C4-2B (cell line): ENCODE measurements at regions not wholly inside any gene's neighbourhood (a gene's known extent, or its start where the extent isn't known, plus 50 kb on each side); places are given as distances from the start of the nearest gene placed in this dataset.

Source experiments
- H3K27ac ChIP-seq: fragments of 450-650 bp; 2 replicates; pipeline ENCODE4 v1.5.1; 2017
- CTCF ChIP-seq: fragments of 450-650 bp; conservative IDR thresholded peaks from 2 replicates; pipeline ENCODE4 v1.5.1; 2017; ENCODE audit warnings: mild to moderate bottlenecking
- ZFX ChIP-seq: fragments of 450-650 bp; IDR thresholded peaks from 2 replicates; pipeline ENCODE4 v1.6.1; 2017

DNA sequence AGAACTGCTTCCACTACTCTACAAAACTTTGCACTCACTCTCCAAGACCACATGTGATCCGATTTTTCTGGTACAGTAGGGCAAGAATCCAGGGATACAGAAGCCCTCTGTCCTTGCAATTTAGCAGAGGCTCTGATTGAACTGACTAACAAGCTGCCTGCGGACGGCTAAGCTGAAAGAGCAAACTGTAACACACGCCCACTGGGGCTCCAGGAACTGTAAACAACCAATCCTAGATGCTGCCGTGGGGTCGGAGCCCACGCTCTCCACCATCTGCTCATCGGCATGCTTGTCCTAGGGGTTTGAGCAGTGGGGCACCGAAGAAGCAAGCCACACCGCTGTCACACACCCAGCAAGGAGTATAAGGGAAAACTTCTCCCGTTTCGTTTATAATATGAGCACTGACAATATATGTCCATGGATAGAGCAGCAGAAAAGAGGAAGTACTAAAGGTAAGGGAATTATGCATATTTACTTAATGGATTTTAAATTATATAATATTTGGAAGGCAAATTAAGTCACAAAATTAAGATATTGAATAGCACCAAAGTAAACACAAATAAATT is 634.4 kb upstream of the POT1 start:
- H3K27ac ChIP-seq: no peak overlapping the region
- TF ChIP-seq CTCF: no peak
- no peak for TF ChIP-seq ZFX

DNA sequence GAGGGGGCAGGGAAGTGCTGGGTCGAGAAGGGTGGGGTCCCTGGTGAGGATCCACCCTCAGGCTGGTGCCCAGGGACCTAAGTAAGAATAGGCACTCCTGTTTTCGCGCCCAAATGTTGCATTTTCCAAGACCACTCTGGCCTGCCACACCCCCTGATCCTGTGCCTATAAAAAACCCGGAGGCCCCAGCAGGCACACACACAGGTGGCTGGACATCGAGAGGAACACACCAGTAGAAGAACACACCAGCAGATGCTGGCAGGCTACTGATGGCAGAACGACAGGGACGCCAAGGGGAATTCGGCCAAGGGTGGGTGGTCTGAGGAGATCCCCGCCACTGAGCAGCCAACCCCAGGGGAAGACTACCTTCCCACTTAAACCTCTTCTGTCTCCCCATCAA is 633.9 kb upstream of the POT1 start:
- H3K27ac ChIP-seq: no peak overlapping the region
- TF ChIP-seq ZFX: no peak
- peak; percentile 11; the same call in 1 of the 2 replicates for TF ChIP-seq CTCF

DNA sequence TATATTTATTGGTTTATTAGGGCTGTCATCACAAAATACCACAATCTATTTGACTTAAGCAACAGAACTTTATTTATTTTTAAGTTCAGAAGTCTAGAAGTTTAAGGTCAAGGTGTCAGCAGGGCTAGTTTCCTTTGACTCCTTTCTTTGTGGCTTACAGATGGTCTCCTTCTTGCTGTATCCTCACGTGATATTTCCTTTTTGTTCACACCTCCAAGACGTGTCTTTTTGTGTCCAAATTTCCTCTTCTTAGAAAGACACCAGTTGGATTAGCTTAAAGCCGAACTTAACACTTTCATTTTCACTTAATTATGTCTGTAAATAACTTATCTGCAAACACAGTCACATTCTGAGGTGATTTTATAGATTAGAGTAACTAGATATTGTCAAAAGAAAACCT is 631.4 kb upstream of the POT1 start:
- H3K27ac ChIP-seq: no peak overlapping the region
- TF ChIP-seq ZFX (no peak), CTCF (no peak)

DNA sequence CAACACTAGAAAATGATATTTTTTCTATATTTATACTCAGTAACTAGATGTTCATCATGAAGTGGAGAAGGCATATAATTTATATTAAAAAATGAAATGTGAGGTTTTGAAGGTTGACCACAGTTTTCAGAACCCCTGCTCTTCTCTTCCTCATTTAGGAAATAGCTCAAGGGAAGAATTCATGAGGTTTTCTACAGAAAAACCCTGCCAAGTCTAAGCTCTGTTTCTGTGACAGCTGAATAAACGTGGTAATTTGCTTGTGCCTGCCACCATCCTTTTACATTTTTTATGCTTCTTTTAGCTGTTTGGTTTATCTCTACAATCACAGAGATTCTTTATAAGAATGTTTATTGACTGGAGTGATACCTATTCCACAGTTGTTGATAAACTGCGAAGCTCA is 630.3 kb upstream of the POT1 start:
- H3K27ac ChIP-seq: no peak overlapping the region
- TF ChIP-seq CTCF (no peak), ZFX (no peak)

DNA sequence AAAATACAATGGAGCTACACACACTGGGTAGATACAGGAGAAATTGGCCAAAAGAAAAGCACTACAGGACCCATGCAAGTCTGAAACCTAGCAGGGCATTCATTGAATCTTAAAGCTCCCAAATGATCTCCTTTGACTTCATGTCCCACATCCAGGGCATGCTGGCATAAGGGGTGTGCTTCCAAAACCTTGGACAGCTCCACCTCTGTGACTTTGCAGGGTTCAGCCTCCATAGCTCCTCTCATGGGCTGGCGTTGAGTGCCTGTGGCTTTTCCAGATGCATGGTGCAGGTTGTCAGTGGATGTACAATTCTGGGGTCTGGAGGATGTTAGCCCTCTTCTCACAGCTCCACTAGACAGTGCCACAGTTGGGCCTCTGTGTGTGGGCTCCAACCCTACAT is 626.3 kb upstream of the POT1 start:
- no peak overlapping the region for H3K27ac ChIP-seq
- TF ChIP-seq ZFX: no peak
- no peak for TF ChIP-seq CTCF

GRCh38 chr7:125551008-125551407 is 621.4 kb upstream of the POT1 start:
- TF ChIP-seq ZFX (no peak), CTCF (no peak)
- no peak overlapping the region for H3K27ac ChIP-seq

DNA sequence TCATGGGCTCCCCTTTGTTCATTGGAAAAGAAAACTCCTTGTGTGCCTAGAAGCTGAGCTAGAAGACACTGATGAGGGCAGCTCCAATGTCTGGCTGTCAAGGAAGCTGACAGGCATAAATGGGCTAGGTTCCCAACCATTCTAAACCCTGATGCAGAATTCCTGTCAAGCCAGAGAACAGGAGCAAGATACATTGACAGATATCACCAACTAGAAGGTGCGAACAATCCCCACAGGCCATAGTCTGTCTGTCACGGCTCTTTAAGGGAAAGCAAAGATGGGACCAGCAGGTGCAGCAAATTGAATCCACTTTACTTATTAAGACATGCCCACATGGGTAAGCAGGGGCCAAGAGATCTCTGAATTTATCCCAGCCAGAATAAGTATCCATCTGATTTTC is 617.9 kb upstream of the POT1 start:
- no peak for TF ChIP-seq ZFX
- TF ChIP-seq CTCF: no peak
- H3K27ac ChIP-seq: no peak overlapping the region
